GM18519 (cell line): ENCODE measurements at regions not wholly inside any gene's neighbourhood (a gene's known extent, or its start where the extent isn't known, plus 50 kb on each side); places are given as distances from the start of the nearest gene placed in this dataset.
"Not testable (repeated sequence)": the region's sequence is repeated elsewhere in the genome, so short reads cannot be mapped to it uniquely, and the experiment has no call there.

ENCODE experiments used
- ATAC-seq: cut with Tn5 transposase; IDR thresholded peaks from one replicate; pipeline ENCODE4 v1.9.1; 2021; ENCODE audit warnings: mild to moderate bottlenecking, moderate library complexity; ENCODE audit not compliant: unreplicated experiment, low FRiP score

GRCh38 chr5:2369178-2369577, 382.3 kb downstream of the IRX2 start:
- ATAC-seq, result no peak

GRCh38 chr5:2366816-2367215, 384.7 kb downstream of the IRX2 start:
- no peak for ATAC-seq

GRCh38 chr5:2357309-2357708, 394.2 kb downstream of the IRX2 start:
- ATAC-seq, result no peak

GRCh38 chr5:2355859-2356258, 395.6 kb downstream of the IRX2 start:
- no peak for ATAC-seq

- no peak for ATAC-seq
Measured at GRCh38 chr5:2353871-2354440, 397.5 kb downstream of the IRX2 start.

GRCh38 chr5:2353211-2353610, 398.3 kb downstream of the IRX2 start:
- ATAC-seq, result no peak

- no peak for ATAC-seq
Measured at GRCh38 chr5:2352101-2352861, 399.2 kb downstream of the IRX2 start.

- ATAC-seq, result not testable (repeated sequence)
Measured at GRCh38 chr5:2349768-2350167, 401.7 kb downstream of the IRX2 start.

GRCh38 chr5:2338686-2339085, 412.8 kb downstream of the IRX2 start:
- no peak for ATAC-seq

- no peak for ATAC-seq
Measured at GRCh38 chr5:2335733-2336515, 415.6 kb downstream of the IRX2 start.

- ATAC-seq, result no peak
Measured at GRCh38 chr5:2335125-2335732, 416.2 kb downstream of the IRX2 start.

- ATAC-seq, result no peak
Measured at GRCh38 chr5:2334719-2335118, 416.8 kb downstream of the IRX2 start.

GRCh38 chr5:2333291-2333690, 418.2 kb downstream of the IRX2 start:
- no peak for ATAC-seq

GRCh38 chr5:2332521-2332920, 419.0 kb downstream of the IRX2 start:
- no peak for ATAC-seq

- ATAC-seq, result no peak
Measured at GRCh38 chr5:2330325-2331130, 420.9 kb downstream of the IRX2 start.

- no peak for ATAC-seq
Measured at GRCh38 chr5:2329741-2330140, 421.7 kb downstream of the IRX2 start.

GRCh38 chr5:2326601-2327000, 424.9 kb downstream of the IRX2 start:
- no peak for ATAC-seq

- ATAC-seq, result no peak
Measured at GRCh38 chr5:2324788-2325187, 426.7 kb downstream of the IRX2 start.

- no peak for ATAC-seq
Measured at GRCh38 chr5:2320611-2321010, 430.9 kb downstream of the IRX2 start.

- ATAC-seq, result no peak
Measured at GRCh38 chr5:2317540-2317939, 433.9 kb downstream of the IRX2 start.
